RPMI8226 (cell line): ENCODE measurements at regions not wholly inside any gene's neighbourhood (a gene's known extent, or its start where the extent isn't known, plus 50 kb on each side); places are given as distances from the start of the nearest gene placed in this dataset.
A peak's percentile ranks its signal among the peaks of the same experiment; 100 is the strongest.

Source experiments
- DNase-seq: peaks from one replicate; pipeline ENCODE4 v3.0.0-alpha.2; 2015

GRCh38 chr17:45722161-45722560 lies 62.0 kb upstream of the CRHR1 start:
- DNase-seq: peak; percentile 46

GRCh38 chr17:45729294-45729907 lies 54.7 kb upstream of the CRHR1 start:
- no peak for DNase-seq

DNA sequence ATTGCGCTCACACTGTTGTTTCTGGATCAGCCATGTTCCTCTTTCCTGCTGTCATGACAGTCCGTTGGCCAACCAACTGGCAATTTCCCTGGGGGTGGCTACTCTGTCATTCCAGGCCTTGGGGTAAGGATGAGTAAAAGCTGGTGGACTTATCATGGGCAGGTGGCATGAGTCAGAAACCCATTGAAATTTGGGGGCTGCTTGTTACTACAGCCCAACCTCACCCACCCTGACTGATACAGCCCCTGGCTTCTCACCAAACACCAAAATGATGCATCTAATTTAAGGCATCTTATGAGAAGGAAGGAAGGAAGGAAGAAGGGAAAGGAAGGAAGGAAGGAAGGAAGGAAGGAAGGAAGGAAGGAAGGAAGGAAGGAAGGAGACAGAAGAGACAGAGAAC lies 53.9 kb upstream of the CRHR1 start:
- DNase-seq: no peak

GRCh38 chr17:45731459-45731858 lies 52.7 kb upstream of the CRHR1 start:
- DNase-seq: no peak

- DNase-seq: no peak
These were observed 51.1 kb upstream of the CRHR1 start for GRCh38 chr17:45732926-45733505.

GRCh38 chr17:45733781-45734180 lies 50.3 kb upstream of the CRHR1 start:
- DNase-seq: no peak
